Transverse colon (tissue), 4 donors: ENCODE measurements at regions not wholly inside any gene's neighbourhood (a gene's known extent, or its start where the extent isn't known, plus 50 kb on each side); places are given as distances from the start of the nearest gene placed in this dataset.

Experiments used
- DNase-seq: peaks from one replicate; pipeline ENCODE4 v3.0.0-alpha.2; 2019
- H3K27ac ChIP-seq, 4 donors: fragments of 200-600 bp; sonication (generic); 2 replicates each; pipeline ENCODE4 v1.5.1; 2016 to 2018; ENCODE audit warnings: inconsistent platforms in 4 of 4
- H3K27me3 ChIP-seq: fragments of 200-600 bp; sonication (generic); 2 replicates; pipeline ENCODE4 v1.5.1; 2017; ENCODE audit warnings: inconsistent platforms
- H3K36me3 ChIP-seq, 4 donors: fragments of 200-600 bp; sonication (generic); 2 replicates each; pipeline ENCODE4 v1.5.1; 2017 to 2019; ENCODE audit warnings: inconsistent platforms in 4 of 4
- H3K4me1 ChIP-seq, 4 donors: fragments of 200-600 bp; sonication (generic); 2 replicates each; pipeline ENCODE4 v1.5.1; 2017 to 2020; ENCODE audit warnings: inconsistent platforms in 4 of 4
- H3K4me3 ChIP-seq, 4 donors: fragments of 200-600 bp; sonication (generic); 1 replicate in 1 of 4; 2 replicates in 3 of 4; pipeline versions ENCODE4 v1.5.1 to v1.6.1; 2017 to 2019; ENCODE audit warnings: inconsistent platforms in 4 of 4
- H3K9me3 ChIP-seq, 2 donors: fragments of 200-600 bp; sonication (generic); 2 replicates each; pipeline ENCODE4 v1.5.1; 2017 to 2019; ENCODE audit warnings: inconsistent platforms in 2 of 2
- CTCF ChIP-seq, 5 experiments: fragments of 200-600 bp in 3 of 5; fragments of 450-650 bp in 2 of 5; sonication (generic) in 3 of 5; IDR thresholded peaks; 1 replicate in 2 of 5; 2 replicates in 3 of 5; pipeline ENCODE4 v1.5.1; 2016 to 2017; ENCODE audit warnings: antibody characterized with exemption in 5 of 5, inconsistent platforms in 3 of 5, mild to moderate bottlenecking in 2 of 5, moderate library complexity in 1 of 5
- EP300 ChIP-seq: sonication (generic); formaldehyde crosslinking; IDR thresholded peaks from one replicate; pipeline ENCODE4 v1.6.1; 2017; ENCODE audit warnings: antibody characterized with exemption, low read depth
- POLR2A ChIP-seq: fragments of 450-650 bp; IDR thresholded peaks from one replicate; pipeline ENCODE4 v1.6.1; 2016; ENCODE audit warnings: antibody characterized with exemption, mild to moderate bottlenecking, moderate library complexity
- POLR2AphosphoS5 ChIP-seq, 3 donors: sonication (generic); formaldehyde crosslinking; IDR thresholded peaks; one replicate each; pipeline ENCODE4 v1.6.1; 2016; ENCODE audit warnings: antibody characterized with exemption in 3 of 3
- WGBS, 2 donors: methylation state at CpG; one replicate each; pipeline ENCODE4 v1.1.5; 2018; ENCODE audit warnings: low coverage in 1 of 2; 5-methylcytosine and 5-hydroxymethylcytosine counted together
- in situ Hi-C, 4 donors: fragments of 200-750 bp; cut with MboI; loops; one replicate each; pipeline versions ENCODE4 v1.15.0 to v1.15.1; 2017; ENCODE audit warnings: low sequenced_read_pairs in 3 of 4, low pct_ligation_motif_present in 1 of 4, low pct_unique_long_range_greater_than_20kb in 1 of 4
- intact Hi-C: fragments of 100-400 bp; cut with DNase I; formaldehyde crosslinking; loops from one replicate; pipeline ENCODE4 v1.15.1; 2023; ENCODE audit warnings: low total_unique reads

GRCh38 chr1:177710696-177711620 is 258.9 kb downstream of the SEC16B start:
- in situ Hi-C loops: no loop called here
- Histone ChIP-seq H3K27me3 (no peaks in the 10 kb centered on the region), H3K36me3 (no peaks in the 10 kb centered on the region), H3K4me3 (no peak overlapping the region), H3K9me3 (no peaks in the 10 kb centered on the region), H3K4me1 (no peaks in the 10 kb centered on the region), H3K27ac (no peak overlapping the region)
- 50 to 57% methylated on average over 9 to 17 of the region's 17 CpGs for WGBS, 2 donors
- no peak for DNase-seq
- intact Hi-C loops: no loop called here
- no peak for TF ChIP-seq POLR2AphosphoS5 (IDR thresholded peaks at IDR 0.05)
- TF ChIP-seq EP300: no peak
- TF ChIP-seq CTCF (IDR thresholded peaks at IDR 0.05): no peak
- no peak for TF ChIP-seq POLR2A

GRCh38 chr1:177708406-177708805 is 261.5 kb downstream of the SEC16B start:
- intact Hi-C loops: no loop called here
- no peak overlapping the region for H3K27ac ChIP-seq
- no peaks in the 10 kb centered on the region for H3K36me3 ChIP-seq
- 77 to 79% methylated on average over 5 of the region's 5 CpGs for WGBS, 2 donors
- H3K27me3 ChIP-seq: no peaks in the 10 kb centered on the region
- H3K4me1 ChIP-seq: no peaks in the 10 kb centered on the region
- H3K9me3 ChIP-seq: no peaks in the 10 kb centered on the region
- H3K4me3 ChIP-seq: no peak overlapping the region
- TF ChIP-seq POLR2AphosphoS5 (IDR thresholded peaks at IDR 0.05): no peak
- no peak for TF ChIP-seq EP300
- TF ChIP-seq POLR2A: no peak
- no peak for TF ChIP-seq CTCF (IDR thresholded peaks at IDR 0.05)
- DNase-seq: no peak
- in situ Hi-C loops: no loop called here

GRCh38 chr1:177706977-177707376 is 262.9 kb downstream of the SEC16B start:
- Histone ChIP-seq H3K27ac (no peak overlapping the region), H3K4me3 (no peak overlapping the region), H3K36me3 (no peaks in the 10 kb centered on the region), H3K4me1 (no peaks in the 10 kb centered on the region), H3K27me3 (no peaks in the 10 kb centered on the region), H3K9me3 (no peaks in the 10 kb centered on the region)
- in situ Hi-C loops (no loop called here), intact Hi-C loops (no loop called here)
- TF ChIP-seq POLR2AphosphoS5 (IDR thresholded peaks at IDR 0.05): no peak
- TF ChIP-seq POLR2A: no peak
- TF ChIP-seq CTCF (IDR thresholded peaks at IDR 0.05): no peak
- TF ChIP-seq EP300: no peak
- DNase-seq: no peak
- 74 to 86% methylated on average over 3 to 4 of the region's 4 CpGs for WGBS, 2 donors

GRCh38 chr1:177705839-177706238 is 264.0 kb downstream of the SEC16B start:
- Histone ChIP-seq H3K4me1 (no peaks in the 10 kb centered on the region), H3K27me3 (no peaks in the 10 kb centered on the region), H3K27ac (no peak overlapping the region), H3K36me3 (no peaks in the 10 kb centered on the region), H3K4me3 (no peak overlapping the region), H3K9me3 (no peaks in the 10 kb centered on the region)
- intact Hi-C loops: no loop called here
- no peak for DNase-seq
- TF ChIP-seq CTCF (IDR thresholded peaks at IDR 0.05) (no peak), EP300 (no peak), POLR2AphosphoS5 (IDR thresholded peaks at IDR 0.05) (no peak), POLR2A (no peak)
- in situ Hi-C loops: no loop called here
- WGBS, 2 donors: 62 to 63% methylated on average over 4 to 5 of the region's 5 CpGs
